ENCODE measurements at regions not wholly inside any gene's neighbourhood (a gene's known extent, or its start where the extent isn't known, plus 50 kb on each side); places are given as distances from the start of the nearest gene placed in this dataset.

DNA sequence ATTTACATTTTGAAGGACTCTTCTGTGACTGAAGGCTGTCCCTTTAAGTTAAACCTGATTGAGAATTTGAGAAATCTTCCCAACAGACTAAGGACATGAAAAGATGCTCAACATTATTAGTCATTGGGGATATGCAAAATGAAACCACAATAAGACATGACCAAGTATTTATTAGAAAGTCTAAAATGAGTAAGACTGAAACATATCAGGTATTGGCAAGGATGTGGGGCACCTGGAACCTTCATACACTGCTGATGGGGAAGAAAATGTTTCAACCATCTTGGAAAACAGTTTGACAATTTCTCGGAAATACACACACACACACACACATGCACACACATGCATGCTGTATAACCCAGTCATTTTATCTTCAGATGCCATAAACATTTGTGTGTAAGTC lies 132.1 kb upstream of the CDK6 start:
- no peak for DNase-seq

DNA sequence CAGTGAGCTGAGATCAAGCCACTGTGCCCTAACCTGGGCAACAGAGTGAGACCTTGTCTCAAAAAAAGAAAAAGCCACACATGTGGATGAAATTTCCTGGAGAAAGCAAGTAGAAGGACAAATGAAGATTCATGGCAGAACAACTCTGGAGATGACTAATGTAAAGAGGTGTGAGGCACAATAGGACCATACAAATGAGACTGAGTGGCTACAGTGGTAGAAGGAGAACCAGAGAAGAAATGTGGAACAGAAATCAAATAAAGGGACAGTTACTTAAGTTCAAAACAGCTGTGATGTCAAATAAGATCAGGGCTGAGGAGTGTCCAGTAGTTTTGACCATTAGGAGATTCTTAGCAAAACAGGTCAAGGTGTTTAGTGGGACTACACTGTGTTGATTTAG lies 130.9 kb upstream of the CDK6 start:
- DNase-seq: no peak

DNA sequence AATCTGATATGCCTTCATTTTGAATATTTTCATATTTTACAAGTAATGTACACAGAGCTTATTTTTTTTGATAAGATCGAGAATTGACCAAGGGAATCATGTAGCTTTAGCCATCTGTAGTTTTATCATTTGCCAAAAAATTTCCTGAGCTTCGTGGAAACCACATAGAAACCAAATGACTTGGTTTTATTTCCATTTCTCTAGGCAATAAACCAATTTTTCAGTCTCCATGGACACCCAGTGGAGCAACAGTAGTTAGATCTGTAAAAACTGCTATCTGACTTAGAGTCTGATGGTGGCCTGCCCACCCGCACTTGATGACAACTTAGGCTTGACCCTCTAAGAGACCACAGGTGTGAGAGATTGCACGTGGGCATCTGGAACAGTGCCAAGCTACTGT lies 127.8 kb upstream of the CDK6 start:
- no peak for DNase-seq

DNA sequence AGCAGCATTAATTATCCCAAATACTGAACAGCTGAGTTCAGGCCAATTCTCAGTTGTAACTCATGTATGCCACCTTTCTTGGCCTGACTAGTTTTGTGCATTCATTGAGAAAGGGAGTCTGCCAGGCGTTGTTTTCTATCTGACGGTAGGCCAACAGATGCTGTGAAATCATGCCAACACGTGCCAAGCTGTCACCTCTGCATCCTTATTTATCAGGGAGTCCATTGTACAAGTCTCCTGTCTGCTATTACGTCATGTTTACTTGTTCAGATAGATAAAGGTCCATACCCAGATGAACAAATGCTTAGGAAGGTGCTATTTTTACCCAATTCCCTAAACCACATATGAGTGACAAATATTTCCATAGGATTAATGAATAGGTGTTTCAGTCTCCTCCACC lies 127.2 kb upstream of the CDK6 start:
- no peak for DNase-seq

DNA sequence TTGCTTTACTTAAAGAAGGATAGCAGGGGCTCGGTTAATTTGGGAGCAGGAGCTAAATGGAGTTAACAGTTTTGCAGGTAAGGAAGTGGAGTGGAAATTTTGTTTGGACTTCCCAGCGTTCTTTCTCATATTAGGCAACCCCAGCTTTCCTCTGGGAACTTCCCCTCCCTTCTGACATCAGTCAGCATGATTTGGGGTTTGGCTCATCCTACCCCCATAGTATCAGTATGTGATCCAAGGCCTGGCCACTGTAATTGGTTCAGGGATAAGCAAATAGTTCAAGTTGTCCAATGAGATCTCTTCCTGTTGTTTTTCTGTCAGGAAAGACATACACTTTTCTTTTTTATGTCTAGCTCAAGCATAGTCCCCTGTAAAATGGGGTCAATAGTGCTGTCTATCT lies 125.6 kb upstream of the CDK6 start:
- DNase-seq: no peak

DNA sequence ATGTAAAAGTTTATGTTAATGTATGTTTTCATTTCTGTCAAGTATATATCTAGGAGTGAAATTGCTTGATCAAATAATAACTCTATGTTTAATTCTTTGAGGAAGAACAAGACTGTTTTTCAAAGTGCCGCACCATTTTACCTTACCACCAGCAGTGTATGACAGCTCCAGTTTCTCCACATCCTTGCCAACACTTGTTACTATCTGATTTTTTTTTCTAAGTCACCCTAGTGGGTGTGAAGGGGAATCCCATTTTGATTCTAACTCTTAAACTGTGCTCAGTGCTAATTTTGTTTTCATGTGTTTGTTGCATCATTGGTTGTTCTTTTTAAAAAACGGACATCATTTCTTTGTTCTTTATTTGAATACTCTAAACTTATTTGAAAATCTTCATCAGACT lies 120.2 kb upstream of the CDK6 start:
- no peak for DNase-seq

DNA sequence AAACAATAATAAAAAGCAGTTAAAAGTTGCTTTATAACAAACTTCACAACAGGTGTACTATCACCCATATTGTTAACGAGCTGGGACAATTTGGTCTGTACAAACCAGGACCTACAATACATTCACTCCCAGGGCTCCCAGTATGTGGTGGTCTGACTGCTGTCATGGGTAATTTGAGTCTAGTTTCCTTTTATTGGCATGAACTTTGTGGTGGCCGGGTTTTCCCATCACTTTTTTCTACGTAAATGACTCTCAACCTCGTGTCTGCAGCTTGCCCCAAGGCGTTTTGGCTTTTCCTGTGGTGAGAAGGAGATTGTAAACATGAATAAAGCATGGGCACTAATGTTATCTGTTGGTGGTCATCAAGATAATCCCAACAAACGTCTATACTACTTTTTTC lies 118.7 kb upstream of the CDK6 start:
- peak; percentile 34 to 39 for DNase-seq

DNA sequence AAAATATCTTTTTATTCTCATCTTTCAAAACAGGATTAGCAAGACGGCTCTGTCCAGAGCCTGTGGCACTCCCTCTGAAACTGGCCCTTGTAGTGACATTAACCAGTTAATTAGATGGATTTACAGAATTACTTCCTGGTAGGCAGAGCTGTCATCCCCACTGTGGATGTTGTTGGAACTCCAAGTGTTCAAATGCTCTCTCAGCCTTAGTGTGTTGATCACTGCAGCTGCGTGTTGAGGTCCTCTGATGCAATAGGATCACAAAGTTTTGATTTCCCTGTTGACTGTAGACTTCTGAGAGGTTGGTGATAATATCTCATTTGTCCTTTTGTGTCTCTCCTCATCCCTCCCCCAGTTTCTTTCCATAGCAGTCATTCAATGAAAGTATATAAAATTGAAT lies 117.3 kb upstream of the CDK6 start:
- no peak for DNase-seq

DNA sequence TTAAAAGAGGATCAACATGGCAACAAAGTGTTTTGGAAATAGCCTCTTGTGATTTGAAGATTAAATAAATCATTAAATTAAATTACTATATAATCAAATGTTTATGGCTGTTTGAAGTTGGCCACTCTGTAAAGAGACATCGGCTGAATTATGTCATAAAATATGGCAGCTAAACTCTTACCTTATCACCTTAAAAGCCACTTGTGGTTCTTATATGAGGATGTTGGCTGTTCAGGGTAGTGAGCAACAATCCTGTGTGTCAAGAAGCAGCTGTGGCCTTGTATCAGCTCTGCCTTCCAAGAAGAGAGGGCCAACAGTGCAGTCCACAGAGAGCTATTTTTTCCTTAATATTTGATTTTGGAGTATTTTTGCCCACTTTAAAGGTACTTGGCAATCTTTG lies 113.4 kb upstream of the CDK6 start:
- no peak for DNase-seq

DNA sequence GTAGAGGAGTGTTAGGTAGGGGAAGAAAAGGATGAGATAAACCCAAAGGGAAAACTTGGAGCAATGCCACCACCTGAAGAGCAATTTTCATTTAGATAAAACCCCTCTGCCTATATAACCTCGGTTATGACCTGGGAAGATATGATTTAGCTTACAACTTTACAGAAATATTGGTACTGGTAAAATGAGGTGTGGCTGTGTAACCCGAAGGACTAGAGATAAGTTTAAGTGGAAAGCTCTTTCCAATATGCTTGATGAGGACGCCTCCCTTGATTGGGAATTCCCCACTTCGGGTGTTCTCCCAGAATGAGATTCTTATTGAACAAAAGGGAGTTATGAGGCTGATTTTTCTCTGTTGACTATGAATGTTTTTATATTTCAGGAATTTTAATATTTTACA lies 109.5 kb upstream of the CDK6 start:
- DNase-seq: no peak

DNA sequence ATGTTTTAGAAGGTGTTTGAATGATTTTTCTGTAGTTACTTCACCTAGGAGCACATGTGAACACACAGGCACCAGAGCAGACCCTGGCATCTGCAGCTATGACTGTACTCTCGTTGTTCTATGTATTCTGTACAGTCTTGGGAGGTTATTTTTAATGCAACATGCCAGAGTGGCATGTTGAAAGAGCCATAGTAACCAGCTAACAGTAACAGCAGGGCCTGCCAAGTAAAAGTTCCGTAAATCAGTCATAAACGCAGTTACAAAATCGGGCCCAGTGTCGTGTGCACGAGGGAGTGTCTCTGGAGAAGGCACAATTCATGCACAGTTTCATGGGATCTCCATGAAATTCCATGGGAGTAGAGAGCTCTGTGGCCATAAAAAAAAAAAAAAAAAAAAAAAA lies 108.3 kb upstream of the CDK6 start:
- no peak for DNase-seq

DNA sequence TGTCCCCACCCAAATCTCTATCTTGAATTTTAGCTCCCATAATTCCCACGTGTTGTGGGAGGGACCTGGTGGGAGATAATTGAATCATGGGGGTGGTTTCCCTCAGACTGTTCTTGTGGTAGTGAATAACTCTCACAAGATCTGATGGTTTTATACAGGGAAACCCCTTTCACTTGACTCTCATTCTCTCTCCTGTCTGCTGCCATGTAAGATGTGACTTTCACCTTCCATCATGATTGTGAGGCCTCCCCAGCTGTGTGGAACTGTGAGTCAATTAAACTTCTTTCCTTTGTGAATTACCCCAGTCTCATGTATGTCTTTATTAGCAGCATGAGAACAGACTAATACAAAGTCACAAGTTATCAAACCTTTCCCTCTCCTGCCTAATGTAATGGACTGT lies 106.3 kb upstream of the CDK6 start:
- peak in 1 of 2 donors; percentile 22 for DNase-seq

DNA sequence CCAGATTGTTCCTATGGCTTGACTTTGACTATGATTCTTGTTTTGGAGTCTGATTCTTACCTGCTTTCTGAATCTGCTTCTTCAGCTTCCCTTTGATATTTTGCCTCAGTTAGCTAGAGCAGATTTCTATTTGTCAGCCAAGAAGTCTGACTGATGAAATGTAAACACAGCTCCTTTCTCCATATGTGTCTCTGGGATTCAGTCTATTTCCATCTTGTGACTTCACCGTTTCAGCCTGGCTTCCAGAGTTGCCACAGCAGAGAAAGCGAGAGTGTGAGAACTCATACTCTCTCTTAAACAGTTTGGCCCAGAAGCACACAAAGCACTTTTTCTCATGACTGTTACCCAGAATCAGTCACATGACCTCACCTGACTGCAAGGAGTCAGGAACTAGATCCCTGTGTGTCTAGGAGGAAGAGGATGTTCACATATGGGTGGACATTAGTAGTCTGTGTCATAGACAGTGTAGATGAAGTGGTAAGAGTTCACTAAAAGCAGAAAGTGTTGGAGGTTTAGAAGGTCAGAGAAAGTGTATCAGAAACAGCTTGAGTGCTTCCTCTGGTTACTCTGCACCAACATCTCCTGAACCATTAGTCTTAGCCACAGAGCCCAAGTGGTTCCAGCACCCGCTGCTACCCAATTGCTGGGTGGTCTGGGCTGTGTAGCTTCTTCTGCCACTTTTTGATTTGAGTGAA lies 103.4 kb upstream of the CDK6 start:
- DNase-seq: no peak

DNA sequence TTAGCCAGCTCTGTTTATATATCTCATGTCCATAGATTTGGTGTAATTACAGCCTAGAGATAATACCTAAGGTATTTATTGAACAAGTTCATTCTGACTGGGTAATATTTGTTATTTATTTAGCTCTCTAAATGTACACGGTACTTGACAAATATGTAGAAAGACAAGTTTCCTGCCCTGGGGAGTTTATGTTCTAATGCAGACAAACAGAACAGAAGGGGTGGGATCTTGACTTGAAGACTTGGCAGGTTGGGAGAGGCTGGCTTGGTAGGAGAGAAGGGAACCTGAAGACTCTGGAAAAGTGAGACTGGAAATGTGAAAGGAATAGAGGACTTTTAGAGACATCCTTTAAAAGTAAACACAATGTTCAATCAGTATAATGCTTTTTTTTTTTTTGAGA lies 97.7 kb upstream of the CDK6 start:
- DNase-seq: no peak

DNA sequence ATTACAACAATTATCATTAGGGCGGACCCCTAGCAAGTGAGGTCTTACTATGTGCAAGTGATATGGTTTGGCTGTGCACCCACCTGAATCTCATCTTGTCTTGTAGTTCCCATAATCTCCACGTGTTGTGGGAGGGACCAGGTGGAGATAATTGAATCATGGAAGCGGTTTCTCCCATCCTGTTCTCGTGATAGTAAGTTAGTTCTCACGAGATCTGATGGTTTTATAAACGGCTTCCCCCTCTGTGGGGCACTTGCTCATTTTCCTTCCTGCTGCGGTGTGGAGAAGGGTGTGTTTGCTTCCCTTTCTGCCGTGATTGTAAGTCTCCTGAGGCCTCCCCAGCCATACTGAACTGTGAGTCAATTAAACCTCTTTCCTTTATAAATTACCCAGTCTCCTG lies 96.1 kb upstream of the CDK6 start:
- no peak for DNase-seq

DNA sequence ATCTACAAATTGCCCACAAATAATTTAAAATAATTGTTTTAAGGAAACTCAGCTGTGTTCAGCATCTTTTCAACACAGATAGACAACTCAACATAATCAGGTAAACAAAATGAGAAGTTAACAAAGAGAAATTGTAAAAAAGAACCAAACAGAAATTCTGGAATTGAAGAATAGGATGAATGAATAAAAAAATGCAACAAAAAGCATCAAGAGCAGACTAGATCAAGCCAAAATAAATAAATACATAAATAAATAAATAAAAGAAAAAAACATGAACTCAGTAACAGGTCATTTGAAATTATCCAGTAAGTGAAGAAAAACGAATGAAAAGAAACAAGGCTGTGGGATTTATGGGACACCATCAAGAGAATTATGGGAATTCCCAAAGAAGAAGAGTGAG lies 94.0 kb upstream of the CDK6 start:
- no peak for DNase-seq

DNA sequence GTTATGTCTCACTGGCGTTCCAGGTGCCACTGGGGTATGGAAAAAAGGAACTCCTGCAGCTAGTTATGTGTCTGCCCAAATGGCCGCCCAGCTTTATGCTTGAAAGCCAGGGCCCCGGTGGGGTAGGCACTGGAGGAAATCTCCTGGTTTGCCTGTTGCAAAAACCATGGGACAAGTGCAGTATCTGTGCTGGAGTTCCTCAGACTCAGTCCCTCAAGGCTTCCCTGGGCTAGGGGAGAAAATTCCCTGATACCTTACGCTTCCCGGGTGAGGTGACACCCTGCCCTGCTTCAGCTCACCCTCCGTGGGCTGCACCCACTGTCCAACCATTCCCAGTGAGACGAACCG lies 90.3 kb upstream of the CDK6 start:
- DNase-seq: no peak

DNA sequence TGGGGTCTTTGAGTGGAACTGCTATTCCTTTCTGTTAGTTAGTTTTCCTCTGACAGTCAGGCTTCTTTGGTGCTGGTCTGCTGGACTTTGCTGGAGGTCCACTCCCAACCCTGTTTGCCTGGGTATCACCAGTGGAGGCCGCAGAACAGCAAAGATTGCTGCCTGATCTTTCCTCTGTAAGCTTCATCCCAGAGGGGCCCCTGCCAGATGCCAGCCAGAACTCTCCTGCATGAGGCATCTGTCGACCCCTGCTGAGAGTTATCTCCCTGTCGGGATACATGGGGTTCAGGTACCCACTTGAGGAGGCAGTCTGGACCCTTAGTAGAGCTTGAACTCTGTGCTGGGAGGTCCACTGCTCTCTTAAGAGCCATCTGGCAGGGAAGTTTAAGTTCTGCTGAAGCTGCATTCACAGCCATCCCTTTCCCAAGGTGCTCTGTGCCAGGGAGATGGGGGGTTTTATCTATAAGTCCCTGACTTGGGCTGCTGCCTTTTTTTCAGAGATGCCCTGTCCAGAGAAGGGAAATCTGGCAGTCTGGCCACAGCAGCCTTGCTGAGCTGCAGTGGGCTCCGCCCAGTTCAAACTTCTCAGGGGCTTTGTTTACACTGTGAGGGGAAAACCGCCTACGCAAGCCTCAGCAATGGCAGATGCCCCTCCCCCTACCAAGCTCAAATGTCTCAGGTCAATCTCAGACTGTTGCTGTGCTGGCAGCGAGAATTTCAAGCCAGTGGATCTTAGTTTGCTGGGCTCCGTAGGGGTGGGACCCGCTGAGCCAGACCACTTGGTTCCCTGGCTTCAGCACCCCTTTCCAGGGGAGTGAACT lies 89.7 kb upstream of the CDK6 start:
- no peak for DNase-seq

DNA sequence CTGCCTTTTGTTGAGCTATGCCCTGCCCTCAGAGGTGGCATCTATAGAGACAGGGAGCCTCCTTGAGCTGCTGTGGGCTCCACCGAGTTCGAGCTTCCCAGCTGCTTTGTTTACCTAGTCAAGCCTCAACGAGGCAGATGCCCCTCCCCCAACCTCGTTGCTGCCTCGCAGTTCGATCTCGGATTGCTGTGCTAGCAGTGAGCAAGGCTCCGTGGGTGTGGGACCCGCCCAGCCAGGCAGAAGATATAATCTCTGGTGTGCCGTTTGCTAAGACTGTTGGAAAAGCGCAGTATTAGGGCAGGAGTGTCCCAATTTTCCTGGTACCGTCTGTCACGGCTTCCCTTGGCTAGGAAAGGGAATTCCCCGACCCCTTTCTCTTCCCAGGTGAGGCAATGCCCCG lies 88.4 kb upstream of the CDK6 start:
- no peak for DNase-seq

DNA sequence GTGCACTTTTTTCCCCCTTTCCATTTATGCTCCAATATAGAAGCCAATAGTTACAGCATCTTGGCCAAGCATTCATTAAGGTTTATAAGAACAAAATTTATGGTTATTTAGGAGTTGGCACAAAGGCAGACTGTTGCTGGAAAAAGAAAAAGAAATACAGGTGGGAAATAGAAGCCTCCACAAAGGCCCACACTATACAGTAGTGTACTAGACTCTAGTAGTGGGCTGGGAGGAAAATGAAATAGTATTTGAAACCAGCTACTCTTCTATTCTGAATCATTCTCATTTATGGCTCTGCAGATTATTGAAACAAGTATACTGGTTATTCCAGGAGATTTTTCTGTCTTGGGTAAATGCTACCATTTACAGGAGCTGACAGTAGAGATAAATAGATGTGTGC lies 80.9 kb upstream of the CDK6 start:
- DNase-seq: no peak

DNA sequence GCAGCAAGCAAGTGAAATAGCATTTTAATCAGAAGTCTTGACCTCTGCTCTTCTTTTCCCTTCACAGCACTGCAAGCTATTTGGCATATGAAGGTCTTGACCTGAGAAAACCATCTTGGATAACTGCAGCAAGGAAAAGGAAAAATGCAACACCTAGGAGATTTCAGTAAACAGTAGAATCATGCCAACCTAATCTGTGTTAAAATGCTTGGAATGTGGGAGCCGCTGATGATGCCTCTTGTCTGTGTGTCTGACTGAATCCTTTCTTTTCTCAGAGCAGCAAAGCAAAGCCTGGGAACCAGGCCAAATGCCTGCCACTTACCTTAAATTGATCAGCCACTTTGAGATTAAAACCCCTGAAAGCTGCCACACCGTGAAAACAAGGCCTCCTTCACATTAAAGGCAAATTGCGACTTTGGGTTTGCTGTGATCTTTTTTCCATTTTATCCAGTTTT lies 80.4 kb upstream of the CDK6 start:
- DNase-seq: no peak

DNA sequence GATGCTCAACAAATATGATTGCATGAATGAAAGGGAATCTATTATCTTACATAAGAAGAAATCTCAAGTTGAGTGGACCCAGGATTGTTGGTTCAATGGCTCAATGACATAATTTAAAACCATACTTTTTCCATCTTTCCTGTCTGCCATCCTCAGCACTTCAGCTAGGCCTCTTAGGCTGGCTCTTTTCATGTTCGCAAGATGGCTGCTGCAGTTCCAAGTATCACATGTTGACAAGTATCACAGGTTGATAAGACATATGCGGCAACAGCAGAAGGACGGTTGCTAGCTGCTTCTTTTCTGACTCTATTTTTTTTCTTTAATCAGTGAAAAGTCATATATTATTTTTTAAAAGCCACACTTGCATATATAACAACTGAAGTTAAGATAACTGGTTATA lies 79.0 kb upstream of the CDK6 start:
- no peak for DNase-seq

DNA sequence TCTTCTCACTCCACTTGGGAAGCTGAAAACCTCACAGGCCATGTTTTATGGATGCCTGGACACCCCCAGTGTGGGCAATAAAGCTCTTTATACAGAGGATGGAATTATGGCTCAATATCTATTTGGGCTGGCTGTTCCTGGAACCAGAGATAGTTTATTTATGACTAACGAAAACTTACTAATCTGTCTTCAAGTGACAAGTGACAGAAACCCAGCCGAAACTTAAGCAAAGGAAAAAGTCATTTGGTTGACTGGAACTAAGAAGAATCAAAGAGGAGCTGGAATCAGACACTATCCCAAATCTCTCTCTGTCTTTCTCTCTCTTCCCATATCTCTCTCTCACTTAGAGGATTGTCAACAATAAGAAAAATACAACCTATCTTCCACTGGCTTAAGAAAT lies 78.3 kb upstream of the CDK6 start:
- no peak for DNase-seq

DNA sequence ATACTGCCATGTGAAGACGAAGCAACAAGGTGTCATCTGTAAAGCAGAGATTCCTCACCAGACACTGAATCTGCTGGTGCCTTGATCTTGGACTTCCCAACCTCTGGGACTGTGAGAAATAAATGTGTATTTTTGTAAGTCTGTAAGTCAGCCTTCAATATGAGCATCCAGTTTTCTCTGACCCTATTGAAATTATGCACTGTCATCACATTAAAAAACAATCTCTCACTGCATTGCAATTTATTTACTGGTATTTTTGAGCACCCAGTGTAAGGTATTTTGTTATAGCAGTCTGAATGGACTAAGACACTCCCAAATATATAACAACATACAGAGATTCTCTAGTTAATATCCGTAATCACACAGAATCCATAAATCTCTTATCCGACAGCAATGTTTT lies 77.5 kb upstream of the CDK6 start:
- DNase-seq: no peak

DNA sequence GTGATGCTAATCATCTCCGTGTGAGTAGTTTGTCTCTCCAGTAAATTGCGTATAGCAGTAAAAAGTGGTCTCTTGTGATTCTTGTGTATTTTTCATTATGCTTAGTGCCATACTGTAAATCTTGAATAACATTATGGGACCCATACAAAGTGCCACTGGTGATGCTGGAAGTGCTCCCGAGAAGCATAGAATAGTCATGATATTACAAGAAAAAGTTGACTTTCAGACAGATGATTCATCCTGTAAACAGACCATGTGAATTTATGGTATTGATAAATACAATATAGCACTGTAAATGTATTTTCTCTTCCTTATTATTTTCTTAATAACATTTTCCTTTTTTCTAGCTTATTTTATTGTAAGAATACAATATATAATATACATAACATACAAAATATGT lies 74.6 kb upstream of the CDK6 start:
- DNase-seq: no peak
